ENCODE measurements at regions not wholly inside any gene's neighbourhood (a gene's known extent, or its start where the extent isn't known, plus 50 kb on each side); places are given as distances from the start of the nearest gene placed in this dataset.

GRCh38 chr1:234980645-234981396 is 147.8 kb downstream of the TOMM20 start:
- peak; percentile 76 for DNase-seq (ENCODE audit: low spot score)
- ATAC-seq (ENCODE audit: low read depth) = peak; percentile 90
- Histone ChIP-seq H3K27ac (ENCODE audit: poor library complexity, severe bottlenecking) (peak overlapping the region; percentile 95), H3K36me3 (ENCODE audit: low read depth) (no peaks in the 10 kb centered on the region), H3K4me3 (ENCODE audit: severe bottlenecking) (no peak overlapping the region), H3K27me3 (ENCODE audit: insufficient read depth, poor library complexity, severe bottlenecking) (no peaks in the 10 kb centered on the region), H3K4me1 (ENCODE audit: insufficient read depth, poor library complexity, severe bottlenecking) (peaks cover 46% of the 10 kb centered on the region), H3K9me3 (ENCODE audit: severe bottlenecking) (no peaks in the 10 kb centered on the region)
- TF ChIP-seq CTCF (IDR thresholded peaks at IDR 0.05; ENCODE audit: poor library complexity, severe bottlenecking) = no peak

GRCh38 chr1:234980291-234980644 is 148.4 kb downstream of the TOMM20 start:
- peak overlapping the region; percentile 95 for H3K27ac ChIP-seq (ENCODE audit: poor library complexity, severe bottlenecking)
- ATAC-seq (ENCODE audit: low read depth) (peak; percentile 8; the same call in 2 of the 3 replicates), DNase-seq (ENCODE audit: low spot score) (no peak)

GRCh38 chr1:234979296-234980279 is 149.0 kb downstream of the TOMM20 start:
- DNase-seq (ENCODE audit: low spot score) (no peak), ATAC-seq (ENCODE audit: low read depth) (no peak)
- Histone ChIP-seq H3K4me1 (ENCODE audit: insufficient read depth, poor library complexity, severe bottlenecking) (peaks cover 59% of the 10 kb centered on the region), H3K9me3 (ENCODE audit: severe bottlenecking) (no peaks in the 10 kb centered on the region), H3K27ac (ENCODE audit: poor library complexity, severe bottlenecking) (peak overlapping the region; percentile 95), H3K27me3 (ENCODE audit: insufficient read depth, poor library complexity, severe bottlenecking) (no peaks in the 10 kb centered on the region), H3K4me3 (ENCODE audit: severe bottlenecking) (no peak overlapping the region), H3K36me3 (ENCODE audit: low read depth) (no peaks in the 10 kb centered on the region)
- TF ChIP-seq CTCF (IDR thresholded peaks at IDR 0.05; ENCODE audit: poor library complexity, severe bottlenecking) = no peak

More at GRCh38 chr1:234980291-234980644, 148.4 kb downstream of the TOMM20 start:
- H3K27me3 ChIP-seq (ENCODE audit: insufficient read depth, poor library complexity, severe bottlenecking) = no peaks in the 10 kb centered on the region
- no peaks in the 10 kb centered on the region for H3K36me3 ChIP-seq (ENCODE audit: low read depth)
- no peak for TF ChIP-seq CTCF (IDR thresholded peaks at IDR 0.05; ENCODE audit: poor library complexity, severe bottlenecking)
- H3K4me1 ChIP-seq (ENCODE audit: insufficient read depth, poor library complexity, severe bottlenecking) = peaks cover 52% of the 10 kb centered on the region
- H3K4me3 ChIP-seq (ENCODE audit: severe bottlenecking) = no peak overlapping the region
- H3K9me3 ChIP-seq (ENCODE audit: severe bottlenecking) = no peaks in the 10 kb centered on the region

GRCh38 chr1:234978397-234979295 is 150.0 kb downstream of the TOMM20 start:
- H3K27ac ChIP-seq (ENCODE audit: poor library complexity, severe bottlenecking) = peak overlapping the region; percentile 95
- H3K9me3 ChIP-seq (ENCODE audit: severe bottlenecking) = no peaks in the 10 kb centered on the region
- no peaks in the 10 kb centered on the region for H3K36me3 ChIP-seq (ENCODE audit: low read depth)
- peaks cover 58% of the 10 kb centered on the region for H3K4me1 ChIP-seq (ENCODE audit: insufficient read depth, poor library complexity, severe bottlenecking)
- H3K4me3 ChIP-seq (ENCODE audit: severe bottlenecking) = no peak overlapping the region
- DNase-seq (ENCODE audit: low spot score) = no peak
- ATAC-seq (ENCODE audit: low read depth) = peak; percentile 13; the same call in 1 of the 3 replicates
- H3K27me3 ChIP-seq (ENCODE audit: insufficient read depth, poor library complexity, severe bottlenecking) = no peaks in the 10 kb centered on the region
- no peak for TF ChIP-seq CTCF (IDR thresholded peaks at IDR 0.05; ENCODE audit: poor library complexity, severe bottlenecking)
